HL-60 (cell line): ENCODE measurements at regions not wholly inside any gene's neighbourhood (a gene's known extent, or its start where the extent isn't known, plus 50 kb on each side); places are given as distances from the start of the nearest gene placed in this dataset.

ENCODE experiments used
- DNase-seq, 2 experiments: peaks; one replicate each; pipeline ENCODE4 v3.0.0-alpha.2; 2010 to 2020; ENCODE audit warnings: low read depth in 1 of 2, low spot score in 1 of 2
- H3K27ac ChIP-seq: fragments of 250-450 bp; sonication (Bioruptor Pico); replicated peaks from 2 replicates; pipeline ENCODE4 v1.5.1; 2020; ENCODE audit warnings: mild to moderate bottlenecking, moderate library complexity
- H3K27me3 ChIP-seq: fragments of 250-450 bp; sonication (Bioruptor Pico); 2 replicates; pipeline ENCODE4 v1.5.1; 2021; ENCODE audit warnings: mild to moderate bottlenecking, moderate library complexity; ENCODE audit not compliant: insufficient read depth, poor library complexity, severe bottlenecking
- H3K4me3 ChIP-seq: replicated peaks from 2 replicates; pipeline ENCODE4 v1.5.1; 2011; ENCODE audit warnings: mild to moderate bottlenecking, control low read depth, low read length; ENCODE audit not compliant: insufficient read depth
- GABPA ChIP-seq: IDR thresholded peaks from 2 replicates; pipeline ENCODE4 v1.6.1; 2012; ENCODE audit warnings: low read depth
- POLR2AphosphoS5 ChIP-seq: IDR thresholded peaks from 2 replicates; pipeline ENCODE4 v1.6.1; 2012; ENCODE audit warnings: low read depth
- SPI1 ChIP-seq: IDR thresholded peaks from 2 replicates; pipeline ENCODE4 v1.6.1; 2012; ENCODE audit warnings: low read depth, mild to moderate bottlenecking, borderline replicate concordance
- TF ChIP-seq, protein P1 (sequence below): IDR thresholded peaks from 2 replicates; pipeline ENCODE4 v1.6.1; 2012; ENCODE audit warnings: low read depth; ENCODE audit not compliant: insufficient replicate concordance
- TF ChIP-seq, protein P2 (sequence below): IDR thresholded peaks from one replicate; pipeline ENCODE4 v1.5.1; 2011; ENCODE audit warnings: low read length, control low read depth, inconsistent platforms; ENCODE audit not compliant: insufficient read depth

DNA sequence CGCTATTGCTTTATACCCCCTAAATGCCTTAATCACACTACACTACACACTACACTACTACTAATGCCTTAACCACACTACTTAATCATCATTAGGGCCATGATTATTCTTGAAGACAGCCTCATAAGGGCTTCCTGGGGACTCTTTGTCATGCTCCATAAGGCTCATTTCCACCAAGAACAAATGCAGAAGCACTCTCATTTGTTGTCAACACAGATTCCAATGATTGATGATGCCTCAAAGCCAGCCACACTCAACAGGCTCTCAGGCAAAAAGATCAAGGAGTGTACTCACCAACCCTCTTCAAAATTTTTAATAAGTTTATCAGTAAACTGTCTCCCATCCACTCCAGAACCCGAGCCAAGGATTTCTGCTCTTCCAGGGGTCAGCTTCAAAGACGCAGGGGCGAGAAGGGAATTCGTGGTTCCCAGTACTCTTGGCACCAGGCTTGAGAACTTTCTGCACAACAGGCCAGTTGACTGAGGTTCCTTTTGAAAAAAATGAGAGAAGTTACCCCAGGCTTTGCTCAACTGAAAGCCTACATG lies 204.7 kb upstream of the GUCY1A2 start:
- TF ChIP-seq POLR2AphosphoS5 (no peak), GABPA (no peak), SPI1 (no peak)
- TF ChIP-seq, protein P1, sequence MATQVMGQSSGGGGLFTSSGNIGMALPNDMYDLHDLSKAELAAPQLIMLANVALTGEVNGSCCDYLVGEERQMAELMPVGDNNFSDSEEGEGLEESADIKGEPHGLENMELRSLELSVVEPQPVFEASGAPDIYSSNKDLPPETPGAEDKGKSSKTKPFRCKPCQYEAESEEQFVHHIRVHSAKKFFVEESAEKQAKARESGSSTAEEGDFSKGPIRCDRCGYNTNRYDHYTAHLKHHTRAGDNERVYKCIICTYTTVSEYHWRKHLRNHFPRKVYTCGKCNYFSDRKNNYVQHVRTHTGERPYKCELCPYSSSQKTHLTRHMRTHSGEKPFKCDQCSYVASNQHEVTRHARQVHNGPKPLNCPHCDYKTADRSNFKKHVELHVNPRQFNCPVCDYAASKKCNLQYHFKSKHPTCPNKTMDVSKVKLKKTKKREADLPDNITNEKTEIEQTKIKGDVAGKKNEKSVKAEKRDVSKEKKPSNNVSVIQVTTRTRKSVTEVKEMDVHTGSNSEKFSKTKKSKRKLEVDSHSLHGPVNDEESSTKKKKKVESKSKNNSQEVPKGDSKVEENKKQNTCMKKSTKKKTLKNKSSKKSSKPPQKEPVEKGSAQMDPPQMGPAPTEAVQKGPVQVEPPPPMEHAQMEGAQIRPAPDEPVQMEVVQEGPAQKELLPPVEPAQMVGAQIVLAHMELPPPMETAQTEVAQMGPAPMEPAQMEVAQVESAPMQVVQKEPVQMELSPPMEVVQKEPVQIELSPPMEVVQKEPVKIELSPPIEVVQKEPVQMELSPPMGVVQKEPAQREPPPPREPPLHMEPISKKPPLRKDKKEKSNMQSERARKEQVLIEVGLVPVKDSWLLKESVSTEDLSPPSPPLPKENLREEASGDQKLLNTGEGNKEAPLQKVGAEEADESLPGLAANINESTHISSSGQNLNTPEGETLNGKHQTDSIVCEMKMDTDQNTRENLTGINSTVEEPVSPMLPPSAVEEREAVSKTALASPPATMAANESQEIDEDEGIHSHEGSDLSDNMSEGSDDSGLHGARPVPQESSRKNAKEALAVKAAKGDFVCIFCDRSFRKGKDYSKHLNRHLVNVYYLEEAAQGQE = no peak
- TF ChIP-seq, protein P2, sequence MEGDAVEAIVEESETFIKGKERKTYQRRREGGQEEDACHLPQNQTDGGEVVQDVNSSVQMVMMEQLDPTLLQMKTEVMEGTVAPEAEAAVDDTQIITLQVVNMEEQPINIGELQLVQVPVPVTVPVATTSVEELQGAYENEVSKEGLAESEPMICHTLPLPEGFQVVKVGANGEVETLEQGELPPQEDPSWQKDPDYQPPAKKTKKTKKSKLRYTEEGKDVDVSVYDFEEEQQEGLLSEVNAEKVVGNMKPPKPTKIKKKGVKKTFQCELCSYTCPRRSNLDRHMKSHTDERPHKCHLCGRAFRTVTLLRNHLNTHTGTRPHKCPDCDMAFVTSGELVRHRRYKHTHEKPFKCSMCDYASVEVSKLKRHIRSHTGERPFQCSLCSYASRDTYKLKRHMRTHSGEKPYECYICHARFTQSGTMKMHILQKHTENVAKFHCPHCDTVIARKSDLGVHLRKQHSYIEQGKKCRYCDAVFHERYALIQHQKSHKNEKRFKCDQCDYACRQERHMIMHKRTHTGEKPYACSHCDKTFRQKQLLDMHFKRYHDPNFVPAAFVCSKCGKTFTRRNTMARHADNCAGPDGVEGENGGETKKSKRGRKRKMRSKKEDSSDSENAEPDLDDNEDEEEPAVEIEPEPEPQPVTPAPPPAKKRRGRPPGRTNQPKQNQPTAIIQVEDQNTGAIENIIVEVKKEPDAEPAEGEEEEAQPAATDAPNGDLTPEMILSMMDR = no peak
- H3K4me3 ChIP-seq = no peak overlapping the region
- no peak overlapping the region for H3K27ac ChIP-seq
- no peaks in the 10 kb centered on the region for H3K27me3 ChIP-seq
- no peak for DNase-seq

DNA sequence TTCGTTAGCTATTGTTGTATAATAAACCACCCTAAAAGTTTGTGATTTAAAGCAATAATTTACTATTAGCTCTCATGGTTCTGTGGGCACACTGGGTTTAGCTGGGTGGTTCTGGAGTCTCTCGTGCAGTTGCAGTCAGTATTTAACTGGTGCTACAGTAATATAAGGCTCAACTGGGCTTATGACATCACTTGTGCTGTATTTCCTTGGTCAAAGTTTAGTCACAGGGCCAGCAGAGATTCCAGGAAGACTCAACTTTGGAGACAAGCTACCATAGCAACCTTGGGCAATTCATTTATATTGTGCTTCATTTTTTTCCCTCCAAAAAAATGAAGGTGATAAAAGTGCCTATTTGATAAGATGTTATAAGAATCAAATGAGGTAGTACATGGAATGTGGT lies 204.2 kb upstream of the GUCY1A2 start:
- TF ChIP-seq, protein P2 = no peak
- TF ChIP-seq POLR2AphosphoS5 (no peak), GABPA (no peak), SPI1 (no peak)
- TF ChIP-seq, protein P1 = no peak
- Histone ChIP-seq H3K27ac (no peak overlapping the region), H3K4me3 (no peak overlapping the region), H3K27me3 (no peaks in the 10 kb centered on the region)
- no peak for DNase-seq

DNA sequence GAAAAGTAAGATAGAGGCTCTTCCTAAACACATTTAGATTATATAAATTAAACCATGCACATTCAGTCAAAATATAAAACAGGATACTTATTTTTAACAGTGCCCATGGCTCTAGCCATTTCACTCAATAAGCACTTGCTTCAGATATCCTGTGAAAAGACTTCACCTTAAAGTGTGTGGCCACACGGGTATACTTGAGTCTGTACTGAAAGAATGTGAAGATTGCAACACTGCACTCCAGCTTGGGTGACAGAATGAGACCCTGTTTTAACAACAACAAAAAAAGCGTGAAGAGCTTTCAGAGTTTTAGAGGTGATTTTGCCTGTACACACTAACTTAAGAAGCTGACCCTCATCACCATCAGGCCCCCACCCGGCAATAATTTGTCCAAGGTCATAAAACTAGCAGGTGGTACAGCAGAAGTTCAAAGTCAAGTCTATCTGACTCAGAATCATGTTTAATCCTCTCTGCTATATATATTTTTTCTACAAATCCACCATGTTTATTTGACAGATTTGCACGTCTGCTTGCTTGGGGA lies 203.5 kb upstream of the GUCY1A2 start:
- no peaks in the 10 kb centered on the region for H3K27me3 ChIP-seq
- TF ChIP-seq GABPA (no peak), SPI1 (no peak), POLR2AphosphoS5 (no peak)
- TF ChIP-seq, protein P2 = no peak
- TF ChIP-seq, protein P1 = no peak
- no peak for DNase-seq
- no peak overlapping the region for H3K27ac ChIP-seq
- H3K4me3 ChIP-seq = no peak overlapping the region
